ENCODE measurements at regions not wholly inside any gene's neighbourhood (a gene's known extent, or its start where the extent isn't known, plus 50 kb on each side); places are given as distances from the start of the nearest gene placed in this dataset.

DNA sequence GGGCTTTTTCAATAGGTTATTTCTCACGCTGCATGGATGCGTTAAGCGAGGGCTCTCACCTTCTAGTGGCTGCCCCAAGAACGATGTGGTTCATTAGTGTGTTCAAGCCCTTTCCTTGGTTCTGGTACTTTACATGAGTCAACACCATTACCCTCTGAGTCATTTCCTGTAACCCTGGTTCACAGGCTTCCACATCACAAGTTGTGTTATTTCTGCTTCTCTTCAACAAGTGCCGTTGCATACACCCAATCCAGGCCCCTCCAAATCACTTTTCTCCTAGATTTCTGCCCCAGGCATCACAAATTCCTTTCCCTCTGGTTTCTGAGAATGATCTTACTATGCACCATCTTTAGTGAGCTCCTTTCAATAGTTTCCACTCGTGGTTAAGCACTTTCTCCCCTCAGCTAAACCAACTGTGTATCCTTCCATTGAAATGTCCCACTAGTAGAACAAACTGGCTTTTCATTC, 69.5 kb upstream of the RAD23B start:
- DNase-seq: no peak

DNA sequence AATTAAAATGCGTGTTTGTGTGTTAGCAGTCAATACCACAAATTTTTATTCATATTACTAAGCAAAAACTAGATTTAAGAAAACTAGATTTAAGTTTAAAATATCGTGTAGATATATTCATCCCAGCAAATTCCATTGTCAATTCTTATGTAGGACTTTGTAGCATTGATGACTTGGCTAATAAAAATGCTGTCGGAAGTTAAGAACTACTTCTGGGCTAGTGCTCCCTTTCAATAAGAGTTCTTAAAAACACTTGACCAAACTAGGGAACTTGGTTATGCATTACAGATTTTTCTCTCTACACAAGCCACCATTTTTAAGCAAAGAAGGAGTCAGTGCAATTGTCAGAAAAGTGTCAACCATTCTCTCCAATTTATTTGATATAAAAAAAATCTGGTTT, 68.7 kb upstream of the RAD23B start:
- no peak for DNase-seq

DNA sequence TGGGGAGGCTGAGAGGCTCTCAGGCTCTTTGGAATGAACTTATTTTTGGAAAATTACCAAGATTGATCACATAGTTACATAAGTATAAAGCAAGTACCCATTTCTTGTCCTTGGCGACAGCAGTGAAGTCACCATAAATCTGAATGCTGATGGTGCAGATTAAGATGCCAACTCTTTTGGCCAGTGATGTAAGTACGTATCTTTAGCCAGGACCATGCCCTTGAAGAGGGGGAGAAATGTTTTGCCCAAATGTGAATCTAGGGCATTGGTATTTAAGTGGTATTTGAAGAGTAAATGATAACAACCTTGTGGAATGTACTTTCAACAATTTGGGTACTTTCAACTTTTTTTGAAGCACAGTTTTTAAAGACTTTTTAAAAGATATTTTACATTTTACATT, 68.2 kb upstream of the RAD23B start:
- DNase-seq: no peak

DNA sequence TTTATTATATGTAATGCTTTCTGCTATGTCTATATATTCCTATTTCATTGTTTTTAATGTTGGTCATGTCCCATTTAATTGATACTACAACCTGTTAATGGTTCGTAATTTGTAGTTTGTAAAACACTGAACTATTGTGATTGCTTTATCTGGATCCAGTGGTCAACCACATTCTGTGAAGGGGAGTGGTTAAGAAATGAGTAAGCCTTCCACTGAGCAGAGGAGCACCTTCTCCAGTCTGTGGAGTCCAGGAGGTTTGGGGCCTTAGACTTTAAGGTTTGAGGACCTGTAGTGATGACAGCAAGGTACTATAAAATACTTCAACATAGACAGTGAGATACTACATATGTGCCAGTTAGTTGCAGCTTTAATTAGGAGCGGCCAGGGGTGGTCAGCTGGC, 67.7 kb upstream of the RAD23B start:
- no peak for DNase-seq

DNA sequence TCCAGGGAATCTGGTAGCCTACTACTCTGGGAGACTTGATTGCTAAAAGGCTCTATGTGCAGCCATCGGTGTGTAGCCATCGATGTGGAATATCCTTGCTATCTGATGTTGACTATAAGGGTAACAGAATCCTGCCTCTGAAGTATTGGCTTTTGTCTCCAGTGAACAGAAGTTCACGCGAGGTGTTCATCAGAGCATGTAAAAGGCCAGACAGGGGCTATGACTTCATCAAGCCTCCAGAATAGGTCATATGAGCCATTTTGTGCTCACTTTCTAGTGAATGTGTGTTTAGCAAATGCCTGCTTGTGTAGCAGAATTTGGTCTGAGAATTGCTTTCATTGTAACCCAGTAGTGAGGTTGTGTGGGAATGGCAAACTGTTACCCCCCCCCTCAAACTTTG, 66.8 kb upstream of the RAD23B start:
- DNase-seq: no peak

DNA sequence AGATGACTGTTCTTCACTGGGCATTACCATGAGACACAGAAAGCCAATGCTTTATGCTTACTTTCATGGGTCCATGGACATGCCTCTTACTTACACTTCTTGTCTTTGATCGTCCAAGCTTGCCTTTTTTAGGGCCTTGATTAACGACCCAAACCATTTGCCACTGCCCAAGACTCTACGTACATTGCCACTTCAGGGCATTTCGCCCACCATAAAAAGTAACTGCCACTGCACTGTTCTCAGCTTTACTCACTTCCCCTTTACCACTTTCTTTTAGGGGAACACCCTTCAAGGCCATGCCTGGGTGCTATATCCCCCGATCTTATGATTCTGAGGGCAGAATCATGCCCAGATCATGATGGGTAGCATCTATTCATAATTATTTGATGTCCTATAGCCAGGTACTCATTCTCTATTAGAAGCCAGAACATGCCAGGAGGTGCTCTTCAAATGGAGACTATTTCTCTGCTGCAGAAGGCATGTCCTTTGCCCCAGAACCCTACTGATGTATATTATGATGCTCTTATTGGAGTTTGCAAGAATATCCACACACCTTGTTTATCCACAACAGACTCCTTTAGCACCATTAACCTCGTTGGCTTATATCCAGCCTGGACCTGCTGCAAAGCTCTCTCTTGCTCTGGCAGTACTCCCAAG, 64.1 kb upstream of the RAD23B start:
- DNase-seq: no peak

DNA sequence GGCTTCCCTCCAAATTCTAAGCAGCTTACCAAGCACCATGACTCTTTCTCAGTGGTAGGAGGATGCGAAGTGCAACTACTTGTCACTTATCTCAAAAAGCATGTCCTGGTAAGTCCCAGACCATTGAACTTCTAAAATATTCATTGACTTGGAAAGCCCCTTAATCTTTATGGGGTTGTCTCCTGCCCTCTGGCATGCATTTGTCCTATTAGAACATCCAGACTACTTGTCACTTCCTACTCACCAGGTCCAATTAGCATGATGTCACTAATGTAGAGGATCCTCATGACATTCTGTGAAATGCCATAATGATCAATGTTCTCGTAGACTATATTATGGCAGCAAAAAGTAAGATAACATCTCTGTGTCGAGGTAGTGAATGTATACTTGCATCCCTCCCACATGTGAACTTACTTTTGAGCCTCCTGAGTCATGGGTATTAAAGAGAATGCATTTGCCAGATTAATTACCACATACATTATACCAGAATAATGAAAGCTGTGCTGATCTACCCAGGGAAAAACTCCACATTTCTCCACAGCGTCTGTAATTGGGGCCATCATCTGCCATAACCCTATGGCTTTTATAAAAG, 63.5 kb upstream of the RAD23B start:
- no peak for DNase-seq

DNA sequence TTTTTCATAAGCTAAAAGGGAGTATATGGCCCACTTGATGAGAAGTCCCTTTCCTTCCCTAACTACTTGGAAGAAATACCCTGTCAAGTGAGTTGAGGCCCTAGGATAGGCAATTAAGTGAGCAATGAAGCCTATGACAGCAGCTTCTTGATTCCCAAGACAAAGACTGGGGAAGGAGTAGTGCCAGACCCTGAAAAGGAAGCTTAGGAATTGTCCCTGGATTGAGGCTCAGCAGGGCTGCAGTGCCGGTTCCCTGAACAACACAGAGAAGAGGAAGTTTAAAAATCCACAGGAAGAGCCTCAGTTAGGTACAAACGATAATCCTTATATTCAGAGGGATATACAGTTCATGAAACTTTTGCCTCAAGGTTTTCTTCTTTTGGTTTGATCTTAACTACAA, 61.8 kb upstream of the RAD23B start:
- no peak for DNase-seq

DNA sequence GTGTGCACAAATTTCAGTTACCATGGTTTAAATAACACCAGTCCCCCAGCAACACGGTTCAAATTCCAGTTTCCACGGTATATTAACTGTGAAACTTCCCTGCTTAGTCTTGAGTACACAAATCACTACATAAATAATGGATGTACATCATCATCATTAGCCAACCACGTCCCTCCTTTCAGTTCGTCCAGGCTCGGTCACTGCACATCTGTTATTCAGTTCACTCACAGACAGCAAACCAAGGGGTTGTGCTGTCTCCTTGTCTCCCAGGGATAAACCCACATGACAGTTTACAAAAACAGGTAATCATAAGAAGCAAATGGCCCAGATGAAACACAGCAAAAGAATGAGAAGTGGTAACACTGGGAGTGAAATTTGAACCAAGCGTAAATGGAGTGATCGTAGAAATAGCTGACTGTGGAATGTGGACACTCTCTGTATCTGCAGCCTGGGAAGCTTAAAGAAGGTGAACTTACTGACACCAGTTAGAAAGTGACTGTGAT, 61.0 kb upstream of the RAD23B start:
- DNase-seq: no peak

DNA sequence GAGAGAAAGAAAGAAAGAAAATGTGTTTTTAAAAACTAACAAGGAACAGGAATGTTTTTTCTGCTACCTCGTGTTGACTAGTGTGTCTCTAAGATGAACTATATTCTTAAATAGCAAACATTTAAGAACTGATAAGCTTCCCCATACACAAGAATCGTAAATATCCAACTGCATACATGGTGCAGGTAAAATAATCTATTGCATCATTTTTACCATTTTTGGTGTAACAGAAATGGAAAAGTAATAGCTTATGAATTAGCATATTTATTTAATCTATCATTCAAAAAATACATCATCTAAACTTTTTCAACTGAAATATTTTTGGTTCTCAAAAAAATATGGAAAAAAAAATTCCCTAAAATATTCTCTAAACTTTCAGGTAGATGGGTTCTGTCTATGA, 59.7 kb upstream of the RAD23B start:
- DNase-seq: no peak

DNA sequence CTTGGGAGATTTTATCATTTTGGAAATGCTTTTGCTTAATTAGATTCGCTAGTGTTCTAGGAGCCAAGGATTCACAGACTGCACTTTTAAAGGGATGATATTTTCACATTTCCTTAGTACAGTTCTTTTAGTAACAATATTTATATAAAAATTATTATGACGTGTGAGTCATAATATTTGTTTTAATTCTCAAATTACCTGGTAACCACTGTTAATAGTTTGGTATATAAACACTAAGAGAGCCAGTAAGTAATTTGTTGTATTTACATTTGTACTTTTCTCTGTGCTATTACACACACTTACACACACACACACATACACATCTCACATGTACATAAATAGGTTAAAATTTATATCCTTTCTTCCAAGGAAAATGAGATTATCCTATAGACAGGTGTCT, 58.8 kb upstream of the RAD23B start:
- DNase-seq: no peak

DNA sequence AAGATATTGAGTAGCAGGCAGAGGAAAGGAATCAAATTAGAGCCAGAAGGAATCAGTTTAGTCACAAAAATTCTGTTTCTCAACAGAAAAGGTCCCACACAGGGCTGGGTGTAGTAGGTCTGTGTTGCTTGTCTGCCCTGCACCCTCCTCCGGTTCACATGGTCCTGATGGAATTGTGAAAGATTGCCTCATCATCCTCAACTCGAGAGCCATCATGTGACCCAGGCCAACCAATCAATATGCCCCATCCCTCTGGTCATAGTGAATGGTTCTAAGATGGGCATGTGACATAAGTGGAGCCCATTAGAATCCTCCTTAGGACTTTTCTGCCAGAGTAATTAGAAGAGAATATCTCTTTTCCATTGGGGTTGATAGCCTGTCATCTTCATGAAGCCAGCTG, 56.7 kb upstream of the RAD23B start:
- DNase-seq: no peak

DNA sequence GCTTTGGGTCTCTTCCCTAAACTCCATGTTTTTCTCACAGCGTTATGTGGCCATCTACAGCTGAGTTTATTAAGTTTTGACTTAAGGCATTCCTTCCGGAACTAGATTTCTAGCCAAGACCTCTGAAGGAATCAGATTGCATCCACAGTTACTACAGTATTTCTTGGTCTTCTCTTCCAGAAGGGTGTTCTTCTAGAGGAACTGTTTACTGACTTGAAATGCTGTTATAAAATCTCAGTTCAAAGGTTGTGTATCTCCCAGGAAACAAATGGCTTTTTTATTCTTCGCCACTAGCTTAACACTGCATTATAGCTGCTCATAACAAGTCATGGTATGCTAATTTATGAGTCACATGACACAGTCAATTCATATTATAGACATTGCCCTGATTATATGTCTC, 55.3 kb upstream of the RAD23B start:
- DNase-seq: no peak

DNA sequence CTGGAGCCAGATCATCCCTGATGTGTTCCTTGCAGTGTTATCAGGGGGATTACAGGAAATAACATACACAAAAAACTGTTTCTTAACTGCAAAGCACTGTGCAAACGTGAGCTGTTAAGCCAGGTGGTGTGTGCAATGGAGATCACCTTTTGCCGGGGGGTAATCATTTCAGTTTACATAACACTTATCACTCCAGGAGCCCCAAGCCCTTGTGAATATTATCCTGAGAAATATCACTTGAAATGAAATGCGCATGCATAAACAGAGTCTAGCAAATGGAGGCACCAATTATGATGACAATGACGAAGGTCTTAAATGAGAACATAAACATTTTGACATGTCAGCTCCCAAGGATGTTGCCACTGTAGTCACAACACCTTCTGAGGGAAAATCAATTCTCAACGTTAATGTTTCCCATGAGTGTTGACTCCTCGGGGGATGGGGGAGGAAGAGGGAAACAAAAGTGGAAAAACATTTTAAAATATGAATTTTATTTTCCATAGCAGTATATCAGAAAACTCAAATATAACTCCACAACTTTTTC, 54.5 kb upstream of the RAD23B start:
- DNase-seq: no peak

DNA sequence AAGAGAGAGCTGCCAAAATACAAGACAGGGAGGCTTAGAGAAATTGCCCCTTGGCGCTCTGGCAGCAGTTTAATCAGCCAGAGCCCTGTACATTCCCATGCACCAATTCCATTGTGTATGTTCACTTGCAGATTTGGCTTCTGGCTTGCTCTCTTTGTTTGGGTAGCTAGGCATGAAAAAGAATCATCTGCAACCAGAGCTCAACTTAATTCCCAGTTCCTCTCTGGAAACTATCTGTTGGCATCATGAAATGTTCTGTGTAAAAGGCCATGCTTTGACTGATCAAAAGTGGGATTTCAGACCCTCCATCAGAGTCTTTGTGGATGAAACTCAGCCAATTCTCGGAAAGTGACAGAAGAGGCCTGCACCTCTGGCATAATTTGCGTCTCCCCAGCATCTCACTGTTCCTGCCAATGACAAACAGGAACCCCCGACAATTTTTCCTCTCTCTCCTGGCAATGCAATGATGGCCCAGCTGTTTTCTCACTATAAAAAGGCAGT, 53.8 kb upstream of the RAD23B start:
- no peak for DNase-seq

Data from DMS 273 treated with DMSO at 0.1 percent for 48 hours (cell line).